Vagina (tissue), 2 donors: ENCODE measurements at regions not wholly inside any gene's neighbourhood (a gene's known extent, or its start where the extent isn't known, plus 50 kb on each side); places are given as distances from the start of the nearest gene placed in this dataset.

ENCODE experiments used
- POLR2A ChIP-seq, 2 donors: fragments of 450-650 bp; IDR thresholded peaks; one replicate each; pipeline ENCODE4 v1.6.1; 2017; ENCODE audit warnings: antibody characterized with exemption in 2 of 2, mild to moderate bottlenecking in 2 of 2, moderate library complexity in 2 of 2
- POLR2AphosphoS5 ChIP-seq, 2 donors: sonication (generic); formaldehyde crosslinking; IDR thresholded peaks; one replicate each; pipeline ENCODE4 v1.9.0; 2017; ENCODE audit warnings: antibody characterized with exemption in 2 of 2, mild to moderate bottlenecking in 2 of 2, low read depth in 1 of 2; ENCODE audit not compliant: insufficient read depth in 1 of 2
- TF ChIP-seq, protein P1 (sequence below), 3 experiments: fragments of 450-650 bp in 2 of 3; fragments of 200-600 bp in 1 of 3; sonication (generic) in 1 of 3; IDR thresholded peaks; one replicate each; pipeline ENCODE4 v1.5.1; 2017 to 2019; ENCODE audit warnings: antibody characterized with exemption in 3 of 3, mild to moderate bottlenecking in 2 of 3, moderate library complexity in 2 of 3

DNA sequence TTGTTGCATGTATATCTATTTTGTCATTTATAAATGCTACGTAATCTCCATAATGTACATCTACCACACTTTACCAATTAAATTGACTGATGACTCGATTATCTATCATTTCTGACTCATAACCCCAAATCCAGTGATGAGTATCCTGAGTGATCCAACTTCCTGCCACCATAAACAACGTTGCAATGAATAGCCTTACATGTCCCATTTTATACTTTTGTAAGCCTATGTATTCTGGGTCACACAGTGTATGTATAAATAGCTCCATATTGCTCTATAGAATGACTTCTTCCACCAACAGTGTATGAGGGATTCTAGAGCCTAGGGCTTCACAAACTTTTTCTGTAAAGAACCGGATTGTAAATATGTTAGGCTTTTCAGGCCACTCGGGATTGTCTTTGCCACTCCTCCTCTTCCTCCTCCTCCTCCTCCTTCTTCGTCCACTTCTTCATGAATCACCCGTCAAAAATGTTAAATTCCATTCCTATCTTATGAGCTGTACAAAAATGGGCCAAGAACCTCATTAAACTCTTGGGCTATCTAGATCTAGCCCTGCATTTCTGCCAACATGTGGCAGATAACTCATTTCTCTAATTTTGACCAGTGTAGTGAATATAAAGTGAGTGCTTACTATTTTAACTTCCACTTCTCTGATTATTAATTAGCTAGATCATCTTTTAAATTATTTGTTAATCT, 672.2 kb upstream of the AMOT start:
- TF ChIP-seq, protein P1, sequence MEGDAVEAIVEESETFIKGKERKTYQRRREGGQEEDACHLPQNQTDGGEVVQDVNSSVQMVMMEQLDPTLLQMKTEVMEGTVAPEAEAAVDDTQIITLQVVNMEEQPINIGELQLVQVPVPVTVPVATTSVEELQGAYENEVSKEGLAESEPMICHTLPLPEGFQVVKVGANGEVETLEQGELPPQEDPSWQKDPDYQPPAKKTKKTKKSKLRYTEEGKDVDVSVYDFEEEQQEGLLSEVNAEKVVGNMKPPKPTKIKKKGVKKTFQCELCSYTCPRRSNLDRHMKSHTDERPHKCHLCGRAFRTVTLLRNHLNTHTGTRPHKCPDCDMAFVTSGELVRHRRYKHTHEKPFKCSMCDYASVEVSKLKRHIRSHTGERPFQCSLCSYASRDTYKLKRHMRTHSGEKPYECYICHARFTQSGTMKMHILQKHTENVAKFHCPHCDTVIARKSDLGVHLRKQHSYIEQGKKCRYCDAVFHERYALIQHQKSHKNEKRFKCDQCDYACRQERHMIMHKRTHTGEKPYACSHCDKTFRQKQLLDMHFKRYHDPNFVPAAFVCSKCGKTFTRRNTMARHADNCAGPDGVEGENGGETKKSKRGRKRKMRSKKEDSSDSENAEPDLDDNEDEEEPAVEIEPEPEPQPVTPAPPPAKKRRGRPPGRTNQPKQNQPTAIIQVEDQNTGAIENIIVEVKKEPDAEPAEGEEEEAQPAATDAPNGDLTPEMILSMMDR (IDR thresholded peaks at IDR 0.05): no peak
- no peak for TF ChIP-seq POLR2A (IDR thresholded peaks at IDR 0.05)
- no peak for TF ChIP-seq POLR2AphosphoS5 (IDR thresholded peaks at IDR 0.05; ENCODE audit: insufficient read depth in 1 of 2, low read depth in 1 of 2)
